ENCODE measurements at regions not wholly inside any gene's neighbourhood (a gene's known extent, or its start where the extent isn't known, plus 50 kb on each side); places are given as distances from the start of the nearest gene placed in this dataset.

GRCh38 chr16:51442141-51442870 is 291.2 kb upstream of the SALL1 start:
- TF ChIP-seq POLR2AphosphoS5 (IDR thresholded peaks at IDR 0.05; ENCODE audit: borderline replicate concordance, low read depth, low read length) = no peak
- no peak for TF ChIP-seq EZH2 (IDR thresholded peaks at IDR 0.05)

Measured in SK-N-MC (cell line).